HepG2 (cell line): ENCODE measurements at regions not wholly inside any gene's neighbourhood (a gene's known extent, or its start where the extent isn't known, plus 50 kb on each side); places are given as distances from the start of the nearest gene placed in this dataset.

Experiments
- ATAC-seq: fragments of 200-7000 bp; cut with Tn5 transposase; 3 replicates; pipeline ENCODE4 v1.9.1; 2020; ENCODE audit warnings: mild to moderate bottlenecking, moderate library complexity
- BruUV-seq: library from RNA; stranded (reverse); fragments of 400-500 nt; replicated peaks from 2 replicates; lab custom pipeline; 2021; lab: Mats Ljungman, UMichigan
- CTCF ChIA-PET: fragments of 300-600 bp; formaldehyde crosslinking; extraction: SDS; loops from one replicate; lab custom pipeline; 2021; ENCODE audit warnings: low total read pairs, inconsistent platforms, low intra/inter-chr PET ratio; lab: Yijun Ruan, JAX
- POLR2A ChIA-PET: fragments of 350-600 bp; sonication (Branson Sonifier 250); formaldehyde crosslinking; loops from one replicate; lab custom pipeline; 2020; ENCODE audit warnings: antibody characterized with exemption, inconsistent platforms; lab: Yijun Ruan, JAX
- DNase-seq: peaks from one replicate; pipeline ENCODE4 v3.0.0-alpha.2; 2015; ENCODE audit warnings: low spot score
- FAIRE-seq: peaks from 3 replicates; lab custom pipeline; 2011; peaks lifted over from hg19 to GRCh38; lab: Jason Lieb, UNC
- H2AFZ ChIP-seq: one replicate; pipeline ENCODE4 v1.6.1; 2011; ENCODE audit warnings: low read length, inconsistent platforms
- H3K27ac ChIP-seq: fragments of 300-600 bp; 3 replicates; pipeline ENCODE4 v1.8.0; 2011; ENCODE audit warnings: mixed run types, mild to moderate bottlenecking, mixed read lengths, low read length, inconsistent platforms; ENCODE audit not compliant: insufficient read depth; ENCODE audit errors: extremely low read length
- H3K27me3 ChIP-seq, 2 experiments: fragments of 200-600 bp in 1 of 2; 2 replicates in 1 of 2; 3 replicates in 1 of 2; pipeline versions ENCODE4 v1.6.0 to v1.8.0; 2011; ENCODE audit warnings: low read length in 2 of 2, mild to moderate bottlenecking in 2 of 2, moderate library complexity in 2 of 2, inconsistent platforms in 1 of 2; ENCODE audit not compliant: insufficient read depth in 2 of 2, control insufficient read depth in 1 of 2
- H3K36me3 ChIP-seq, 2 experiments: fragments of 200-600 bp in 1 of 2; replicated peaks in 1 of 2; 2 replicates in 1 of 2; 3 replicates in 1 of 2; pipeline versions ENCODE4 v1.5.1 to v1.8.0; 2011; ENCODE audit warnings: low read length in 2 of 2, inconsistent platforms in 1 of 2; ENCODE audit not compliant: insufficient read depth in 2 of 2, control insufficient read depth in 1 of 2
- H3K4me1 ChIP-seq: 2 replicates; pipeline ENCODE4 v1.5.1; 2012; ENCODE audit warnings: low read length, inconsistent platforms; ENCODE audit not compliant: insufficient read depth
- H3K4me2 ChIP-seq: 2 replicates; pipeline ENCODE4 v1.6.0; 2011; ENCODE audit warnings: low read depth, low read length, inconsistent platforms
- H3K4me3 ChIP-seq, 3 experiments: fragments of 200-600 bp in 1 of 3; sonication (generic), shearing (Covaris generic) in 1 of 3; replicated peaks in 1 of 3; 2 replicates each; pipeline ENCODE4 v1.5.1; 2011 to 2016; ENCODE audit warnings: low read length in 3 of 3, inconsistent platforms in 2 of 3, low read depth in 2 of 3, mild to moderate bottlenecking in 2 of 3, control low read depth in 1 of 3, mixed read lengths in 1 of 3; ENCODE audit not compliant: insufficient read depth in 1 of 3
- H3K79me2 ChIP-seq: one replicate; pipeline ENCODE4 v1.6.1; 2011; ENCODE audit warnings: low read length, inconsistent platforms; ENCODE audit not compliant: insufficient read depth
- H3K9ac ChIP-seq: 2 replicates; pipeline ENCODE4 v1.6.0; 2011; ENCODE audit warnings: mild to moderate bottlenecking, low read depth, low read length, inconsistent platforms; ENCODE audit not compliant: insufficient read depth
- H3K9me3 ChIP-seq: 2 replicates; pipeline ENCODE4 v1.5.1; 2012; ENCODE audit warnings: mild to moderate bottlenecking, low read length
- H4K20me1 ChIP-seq: 2 replicates; pipeline ENCODE4 v1.6.0; 2011; ENCODE audit warnings: inconsistent platforms, mild to moderate bottlenecking, low read length, moderate library complexity; ENCODE audit not compliant: insufficient read depth
- EZH2 ChIP-seq: conservative IDR thresholded peaks from 2 replicates; pipeline ENCODE4 v1.6.1; 2012; ENCODE audit warnings: mild to moderate bottlenecking, low read depth, low read length, moderate library complexity
- SOX6 ChIP-seq, 2 experiments: fragments of 450-650 bp in 1 of 2; sonication (generic) in 1 of 2; formaldehyde crosslinking in 1 of 2; IDR thresholded peaks; 2 replicates each; pipeline versions ENCODE4 v1.4.0 to v1.6.1; 2017 to 2020; ENCODE audit warnings: antibody characterized with exemption in 1 of 2, mild to moderate bottlenecking in 1 of 2, missing genetic modification reagents in 1 of 2
- ZNF329 ChIP-seq: sonication (generic); formaldehyde crosslinking; IDR thresholded peaks from 2 replicates; pipeline ENCODE4 v1.9.0; 2021; ENCODE audit warnings: low read depth, mild to moderate bottlenecking, missing genetic modification reagents
- ZNF670 ChIP-seq: sonication (generic); formaldehyde crosslinking; IDR thresholded peaks from 2 replicates; pipeline ENCODE4 v1.8.0; 2022; ENCODE audit warnings: mild to moderate bottlenecking, missing genetic modification reagents, borderline replicate concordance
- WGBS: methylation state at CpG from one replicate; pipeline ENCODE4 v1.1.6; 2017; ENCODE audit warnings: low lambda C conversion rate; 5-methylcytosine and 5-hydroxymethylcytosine counted together
- in situ Hi-C: cut with HindIII; loops from 2 replicates; pipeline ENCODE4 v1.10.0; 2017; ENCODE audit warnings: low pct_unique_long_range_greater_than_20kb; ENCODE audit not compliant: extremely low pct_ligation_motif_present
- intact Hi-C: fragments of 100-400 bp; cut with micrococcal nuclease; formaldehyde crosslinking; loops from one replicate; pipeline ENCODE4 v1.10.0; 2022; ENCODE audit not compliant: unreplicated experiment
- TF ChIP-seq, protein P1 (sequence below): sonication (generic); formaldehyde crosslinking; IDR thresholded peaks from 2 replicates; pipeline ENCODE4 v1.8.0; 2022; ENCODE audit warnings: low read depth, missing genetic modification reagents

DNA sequence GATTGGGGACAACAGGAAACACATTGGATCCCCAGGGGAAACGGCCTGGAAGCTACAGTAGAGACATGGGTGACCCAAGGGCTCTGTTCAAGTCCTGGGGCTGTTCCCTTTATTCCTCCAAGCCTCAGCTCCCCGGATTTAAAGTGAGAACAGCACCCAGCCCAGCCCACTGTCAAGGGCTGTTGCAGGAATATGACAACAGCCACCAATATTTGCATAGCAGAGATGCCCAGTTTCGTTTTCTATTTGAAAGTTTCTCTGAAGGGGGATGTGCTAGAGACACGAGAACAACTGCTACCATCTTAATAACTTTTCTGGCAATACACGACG lies 81.1 kb upstream of the WNT7B start (continued):
- TF ChIP-seq, protein P1, sequence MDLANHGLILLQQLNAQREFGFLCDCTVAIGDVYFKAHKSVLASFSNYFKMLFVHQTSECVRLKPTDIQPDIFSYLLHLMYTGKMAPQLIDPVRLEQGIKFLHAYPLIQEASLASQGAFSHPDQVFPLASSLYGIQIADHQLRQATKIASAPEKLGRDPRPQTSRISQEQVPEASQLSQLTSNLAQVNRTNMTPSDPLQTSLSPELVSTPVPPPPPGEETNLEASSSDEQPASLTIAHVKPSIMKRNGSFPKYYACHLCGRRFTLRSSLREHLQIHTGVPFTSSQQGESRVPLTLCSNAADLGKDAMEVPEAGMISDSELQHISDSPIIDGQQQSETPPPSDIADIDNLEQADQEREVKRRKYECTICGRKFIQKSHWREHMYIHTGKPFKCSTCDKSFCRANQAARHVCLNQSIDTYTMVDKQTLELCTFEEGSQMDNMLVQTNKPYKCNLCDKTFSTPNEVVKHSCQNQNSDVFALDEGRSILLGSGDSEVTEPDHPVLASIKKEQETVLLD (CRISPR knock-in tag): no peak
- no peak for TF ChIP-seq SOX6 (IDR thresholded peaks at IDR 0.05)
- TF ChIP-seq SOX6 (CRISPR knock-in tag; IDR thresholded peaks at IDR 0.05): no peak
- TF ChIP-seq EZH2: no peak

DNA sequence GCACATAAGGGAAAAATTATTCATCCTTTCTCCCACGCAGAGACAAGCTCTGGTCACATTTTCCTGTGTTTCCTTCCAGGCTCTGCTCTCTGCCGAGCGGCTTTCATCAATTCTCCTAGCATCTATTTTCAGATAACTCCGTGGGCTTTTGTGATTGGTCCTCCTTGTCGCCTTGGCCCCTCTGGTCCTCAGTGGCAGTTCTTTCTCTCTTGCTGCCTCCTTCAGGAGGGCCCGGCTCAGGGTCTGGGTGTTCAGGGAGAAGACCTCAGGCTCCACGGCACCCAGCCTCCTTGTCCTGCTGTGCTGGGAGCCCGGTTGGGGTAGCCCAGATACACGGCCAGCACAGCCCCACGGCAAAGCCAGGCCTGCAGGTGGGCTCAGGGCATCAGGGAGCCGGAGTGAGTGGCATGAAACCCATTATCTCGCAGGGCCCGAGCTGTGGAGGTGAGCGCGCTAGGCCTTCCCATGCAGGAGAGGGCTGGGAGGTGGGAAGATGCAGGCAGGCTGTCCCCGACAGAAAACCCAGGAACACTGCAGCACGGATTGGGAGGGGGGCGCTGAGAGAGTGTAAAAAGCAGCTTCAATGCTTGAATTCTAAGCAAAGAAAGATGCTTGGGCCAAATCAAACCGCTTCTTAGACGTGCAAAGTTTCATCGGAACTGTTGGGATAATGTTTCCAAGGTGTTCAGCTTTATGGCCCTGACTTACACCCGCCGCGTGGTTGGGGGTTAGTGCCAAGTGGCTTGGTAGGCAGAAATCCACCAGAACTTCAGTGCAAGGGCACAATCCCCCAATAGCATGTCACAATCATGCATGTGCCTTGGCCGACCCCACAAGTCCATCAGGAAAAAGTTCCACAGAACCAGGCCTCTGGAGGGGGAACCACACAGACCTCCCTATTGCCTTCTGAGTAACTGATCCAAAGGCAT lies 81.9 kb upstream of the WNT7B start:
- intact Hi-C loops: no loop called here
- H2AFZ ChIP-seq: no peak overlapping the region
- BruUV-seq: no TSS peak
- no peak overlapping the region for H3K27ac ChIP-seq
- no peak for ATAC-seq
- in situ Hi-C loops: no loop called here
- H3K9ac ChIP-seq: no peak overlapping the region
- CTCF ChIA-PET: no interaction called here
- no peak for DNase-seq
- POLR2A ChIA-PET: no interaction called here
- no peaks in the 10 kb centered on the region for H3K9me3 ChIP-seq
- H3K36me3 ChIP-seq: no peaks in the 10 kb centered on the region
- TF ChIP-seq ZNF329 (CRISPR knock-in tag) (no peak), ZNF670 (CRISPR knock-in tag) (no peak)
- TF ChIP-seq, all 625 proteins: peak for 0
- H3K27me3 ChIP-seq: peaks cover 21 to 88% of the 10 kb centered on the region in 2 experiments
- no peak overlapping the region for H3K4me2 ChIP-seq
- no peak for FAIRE-seq
- peaks cover 4% of the 10 kb centered on the region; the same call in 1 of the 2 replicates for H4K20me1 ChIP-seq
- 0 out of 2 replicates have a peak, but pooled peaks cover 6% of the 10 kb centered on the region for H3K4me1 ChIP-seq
- WGBS: 50% methylated on average over 17 of the region's 25 CpGs
- no peaks in the 10 kb centered on the region for H3K79me2 ChIP-seq
- H3K4me3 ChIP-seq: no peak overlapping the region
